AG08396 (cell line): ENCODE measurements at regions not wholly inside any gene's neighbourhood (a gene's known extent, or its start where the extent isn't known, plus 50 kb on each side); places are given as distances from the start of the nearest gene placed in this dataset.
"Not testable (repeated sequence)": the region's sequence is repeated elsewhere in the genome, so short reads cannot be mapped to it uniquely, and the experiment has no call there.

ENCODE experiments used
- DNase-seq: peaks from one replicate; pipeline ENCODE4 v3.0.0; 2012; ENCODE audit warnings: low spot score, mixed read lengths

- no peak for DNase-seq
These were observed 219.1 kb downstream of the SEC23IP start for GRCh38 chr10:120111628-120112027.

- DNase-seq: no peak
These were observed 220.3 kb downstream of the SEC23IP start for GRCh38 chr10:120112809-120113208.

GRCh38 chr10:120115959-120116358, 223.4 kb downstream of the SEC23IP start:
- DNase-seq: no peak

- no peak for DNase-seq
These were observed 229.2 kb downstream of the SEC23IP start for GRCh38 chr10:120121768-120122167.

GRCh38 chr10:120131183-120131582, 238.7 kb downstream of the SEC23IP start:
- peak; percentile 7 for DNase-seq

- DNase-seq: no peak
These were observed 240.3 kb downstream of the SEC23IP start for GRCh38 chr10:120132811-120133210.

GRCh38 chr10:120138689-120139088, 246.2 kb downstream of the SEC23IP start:
- no peak for DNase-seq

- no peak for DNase-seq
These were observed 252.6 kb downstream of the SEC23IP start for GRCh38 chr10:120145107-120145506.

GRCh38 chr10:120156614-120157274, 264.2 kb downstream of the SEC23IP start:
- DNase-seq: no peak

GRCh38 chr10:120161111-120161510, 268.6 kb downstream of the SEC23IP start:
- no peak for DNase-seq

- DNase-seq: no peak
These were observed 269.9 kb downstream of the SEC23IP start for GRCh38 chr10:120162471-120162870.

GRCh38 chr10:120172356-120172755, 279.8 kb downstream of the SEC23IP start:
- no peak for DNase-seq

GRCh38 chr10:120174491-120174890, 282.0 kb downstream of the SEC23IP start:
- DNase-seq: no peak

- DNase-seq: no peak
These were observed 279.7 kb upstream of the PLPP4 start for GRCh38 chr10:120177330-120177729.

GRCh38 chr10:120180160-120180559, 276.9 kb upstream of the PLPP4 start:
- no peak for DNase-seq

GRCh38 chr10:120181154-120181553, 275.9 kb upstream of the PLPP4 start:
- no peak for DNase-seq

- no peak for DNase-seq
These were observed 274.6 kb upstream of the PLPP4 start for GRCh38 chr10:120182431-120182830.

GRCh38 chr10:120183546-120183945, 273.5 kb upstream of the PLPP4 start:
- no peak for DNase-seq

GRCh38 chr10:120184547-120185337, 272.3 kb upstream of the PLPP4 start:
- DNase-seq: no peak

GRCh38 chr10:120186506-120186905, 270.5 kb upstream of the PLPP4 start:
- no peak for DNase-seq

GRCh38 chr10:120187168-120187567, 269.9 kb upstream of the PLPP4 start:
- DNase-seq: not testable (repeated sequence)

GRCh38 chr10:120188950-120189349, 268.1 kb upstream of the PLPP4 start:
- no peak for DNase-seq

- no peak for DNase-seq
These were observed 260.9 kb upstream of the PLPP4 start for GRCh38 chr10:120195984-120196712.
